Body of pancreas (tissue), 4 donors: ENCODE measurements at regions not wholly inside any gene's neighbourhood (a gene's known extent, or its start where the extent isn't known, plus 50 kb on each side); places are given as distances from the start of the nearest gene placed in this dataset.
"Not testable (repeated sequence)": the region's sequence is repeated elsewhere in the genome, so short reads cannot be mapped to it uniquely, and the experiment has no call there.

ENCODE experiments used
- ATAC-seq: fragments of 150-250 bp; one replicate; pipeline ENCODE4 v1.9.1; 2016
- DNase-seq, 4 donors: peaks; one replicate each; pipeline ENCODE4 v3.0.0-alpha.2; 2019
- H3K27ac ChIP-seq, 4 donors: fragments of 200-600 bp; sonication (generic); 1 replicate in 3 of 4; 2 replicates in 1 of 4; pipeline versions ENCODE4 v1.5.1 to v1.6.1; 2016 to 2019; ENCODE audit warnings: mild to moderate bottlenecking in 1 of 4, mixed read lengths in 1 of 4, moderate library complexity in 1 of 4
- H3K27me3 ChIP-seq, 2 donors: fragments of 200-600 bp; sonication (generic); one replicate each; pipeline ENCODE4 v1.6.0; 2016; ENCODE audit warnings: mild to moderate bottlenecking in 1 of 2
- H3K36me3 ChIP-seq, 2 donors: fragments of 200-600 bp; sonication (generic); replicated peaks in 1 of 2; 2 replicates each; pipeline ENCODE4 v1.5.1; 2016; ENCODE audit warnings: low read depth in 2 of 2; ENCODE audit not compliant: insufficient read depth in 1 of 2
- H3K4me1 ChIP-seq: fragments of 200-600 bp; sonication (generic); one replicate; pipeline ENCODE4 v1.6.0; 2016
- H3K4me3 ChIP-seq, 2 donors: fragments of 200-600 bp; sonication (generic); 1 replicate in 1 of 2; 2 replicates in 1 of 2; pipeline ENCODE4 v1.5.1; 2016 to 2019
- H3K9me3 ChIP-seq, 3 donors: fragments of 200-600 bp; sonication (generic); 1 replicate in 2 of 3; 2 replicates in 1 of 3; pipeline ENCODE4 v1.5.1; 2016
- POLR2A ChIP-seq, 3 donors: fragments of 450-650 bp; IDR thresholded peaks; one replicate each; pipeline ENCODE4 v1.6.1; 2016; ENCODE audit warnings: antibody characterized with exemption in 3 of 3, mild to moderate bottlenecking in 2 of 3
- whole genome bisulfite sequencing, 2 donors: methylation state at CpG; one replicate each; pipeline ENCODE4 v1.1.5; 2017; 5-methylcytosine and 5-hydroxymethylcytosine counted together
- intact Hi-C: fragments of 100-400 bp; cut with DNase I; formaldehyde crosslinking; loops from one replicate; pipeline ENCODE4 v1.15.1; 2023
- TF ChIP-seq, protein P1 (sequence below), 7 experiments: fragments of 450-650 bp in 4 of 7; fragments of 200-600 bp in 3 of 7; sonication (generic) in 3 of 7; IDR thresholded peaks; one replicate each; pipeline ENCODE4 v1.5.1; 2016 to 2019; ENCODE audit warnings: antibody characterized with exemption in 7 of 7

DNA sequence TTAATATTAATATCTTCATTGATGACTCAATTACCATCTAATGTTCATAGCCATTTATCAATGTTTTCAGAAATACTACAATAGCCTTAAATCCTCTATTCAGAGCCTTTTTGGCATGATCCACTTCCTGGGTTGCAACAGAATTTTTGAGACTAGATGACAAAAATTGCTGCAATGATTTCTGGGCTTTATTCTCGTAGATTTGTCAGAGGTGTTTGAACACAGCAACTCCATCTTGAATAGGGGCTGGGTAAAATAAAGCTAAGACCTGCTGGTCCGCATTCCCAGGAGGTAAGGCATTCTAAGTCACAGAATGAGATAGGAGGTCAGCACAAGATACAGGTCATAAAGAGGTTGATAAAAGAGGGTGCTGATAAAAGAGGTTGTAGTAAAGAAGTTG is 165.8 kb upstream of the CNOT2 start:
- H3K4me1 ChIP-seq, result no peaks in the 10 kb centered on the region
- no peak overlapping the region for H3K27ac ChIP-seq
- H3K36me3 ChIP-seq, result no peaks in the 10 kb centered on the region
- intact Hi-C loops, result no loop called here
- TF ChIP-seq, protein P1, sequence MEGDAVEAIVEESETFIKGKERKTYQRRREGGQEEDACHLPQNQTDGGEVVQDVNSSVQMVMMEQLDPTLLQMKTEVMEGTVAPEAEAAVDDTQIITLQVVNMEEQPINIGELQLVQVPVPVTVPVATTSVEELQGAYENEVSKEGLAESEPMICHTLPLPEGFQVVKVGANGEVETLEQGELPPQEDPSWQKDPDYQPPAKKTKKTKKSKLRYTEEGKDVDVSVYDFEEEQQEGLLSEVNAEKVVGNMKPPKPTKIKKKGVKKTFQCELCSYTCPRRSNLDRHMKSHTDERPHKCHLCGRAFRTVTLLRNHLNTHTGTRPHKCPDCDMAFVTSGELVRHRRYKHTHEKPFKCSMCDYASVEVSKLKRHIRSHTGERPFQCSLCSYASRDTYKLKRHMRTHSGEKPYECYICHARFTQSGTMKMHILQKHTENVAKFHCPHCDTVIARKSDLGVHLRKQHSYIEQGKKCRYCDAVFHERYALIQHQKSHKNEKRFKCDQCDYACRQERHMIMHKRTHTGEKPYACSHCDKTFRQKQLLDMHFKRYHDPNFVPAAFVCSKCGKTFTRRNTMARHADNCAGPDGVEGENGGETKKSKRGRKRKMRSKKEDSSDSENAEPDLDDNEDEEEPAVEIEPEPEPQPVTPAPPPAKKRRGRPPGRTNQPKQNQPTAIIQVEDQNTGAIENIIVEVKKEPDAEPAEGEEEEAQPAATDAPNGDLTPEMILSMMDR (IDR thresholded peaks at IDR 0.05), result no peak
- no peak for TF ChIP-seq POLR2A (IDR thresholded peaks at IDR 0.05)
- no peak overlapping the region for H3K4me3 ChIP-seq
- ATAC-seq, result no peak
- no peaks in the 10 kb centered on the region for H3K9me3 ChIP-seq
- 64 to 67% methylated on average over 2 of the region's 2 CpGs for WGBS, 2 donors
- no peak for DNase-seq
- H3K27me3 ChIP-seq, result no peaks in the 10 kb centered on the region

DNA sequence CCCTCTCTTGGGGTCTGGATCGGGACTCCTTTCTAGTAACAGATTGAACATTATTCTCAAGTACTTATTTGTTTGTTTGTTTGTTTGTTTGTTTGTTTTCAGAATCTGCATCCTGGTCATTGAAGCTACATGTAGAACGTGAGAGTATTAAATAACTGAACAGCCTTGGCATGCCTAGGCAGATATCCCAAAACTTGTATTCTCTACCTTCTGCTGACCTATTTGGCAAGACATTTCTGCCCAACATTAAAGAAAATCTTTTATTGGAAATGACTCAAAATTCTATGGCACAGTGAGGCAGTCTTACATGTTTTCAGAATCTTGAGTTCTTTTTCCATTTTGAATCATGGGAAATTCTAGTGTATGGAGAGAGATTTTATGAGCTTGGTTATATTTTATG is 165.1 kb upstream of the CNOT2 start:
- DNase-seq (no peak), ATAC-seq (no peak)
- 67 to 71% methylated on average over 2 of the region's 2 CpGs for whole genome bisulfite sequencing, 2 donors
- H3K27ac ChIP-seq, result no peak overlapping the region
- no peak overlapping the region for H3K4me3 ChIP-seq
- H3K4me1 ChIP-seq, result no peaks in the 10 kb centered on the region
- H3K36me3 ChIP-seq, result no peaks in the 10 kb centered on the region
- no peaks in the 10 kb centered on the region for H3K27me3 ChIP-seq
- TF ChIP-seq, protein P1 (IDR thresholded peaks at IDR 0.05), result no peak
- no peak for TF ChIP-seq POLR2A (IDR thresholded peaks at IDR 0.05)
- intact Hi-C loops, result no loop called here
- no peaks in the 10 kb centered on the region for H3K9me3 ChIP-seq

GRCh38 chr12:70080566-70080965 is 162.7 kb upstream of the CNOT2 start:
- TF ChIP-seq, protein P1 (IDR thresholded peaks at IDR 0.05), result no peak
- TF ChIP-seq POLR2A (IDR thresholded peaks at IDR 0.05), result no peak
- DNase-seq (no peak), ATAC-seq (no peak)
- Histone ChIP-seq H3K27ac (no peak overlapping the region), H3K9me3 (no peaks in the 10 kb centered on the region), H3K36me3 (no peaks in the 10 kb centered on the region), H3K4me1 (no peaks in the 10 kb centered on the region), H3K27me3 (no peaks in the 10 kb centered on the region), H3K4me3 (no peak overlapping the region)
- 62 to 70% methylated on average over 2 of the region's 2 CpGs for WGBS, 2 donors
- intact Hi-C loops, result no loop called here

- DNase-seq (no peak), ATAC-seq (no peak)
- Histone ChIP-seq H3K4me1 (no peaks in the 10 kb centered on the region), H3K27me3 (no peaks in the 10 kb centered on the region), H3K27ac (no peak overlapping the region), H3K36me3 (no peaks in the 10 kb centered on the region), H3K9me3 (no peaks in the 10 kb centered on the region), H3K4me3 (no peak overlapping the region)
- WGBS, 2 donors, result 64 to 84% methylated on average over 3 of the region's 3 CpGs
- intact Hi-C loops, result no loop called here
- no peak for TF ChIP-seq POLR2A (IDR thresholded peaks at IDR 0.05)
- TF ChIP-seq, protein P1 (IDR thresholded peaks at IDR 0.05), result no peak
Observed at GRCh38 chr12:70082997-70083676, 160.1 kb upstream of the CNOT2 start.

DNA sequence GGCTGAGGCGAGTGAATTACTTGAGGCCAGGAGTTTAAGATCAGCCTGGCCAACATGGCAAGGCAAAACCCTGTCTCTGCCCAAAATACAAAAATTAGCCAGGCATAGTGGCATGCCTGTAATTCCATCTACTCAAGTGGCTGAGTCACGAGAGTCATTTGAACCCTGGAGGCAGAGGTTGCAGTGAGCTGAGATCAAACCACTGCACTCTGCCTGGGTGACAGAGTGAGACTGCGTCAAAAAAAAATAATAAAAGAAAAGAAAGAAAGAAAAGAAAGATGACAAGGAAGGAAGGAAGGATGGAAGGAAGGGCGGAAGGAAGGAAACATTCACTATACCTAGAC is 159.6 kb upstream of the CNOT2 start:
- H3K27ac ChIP-seq, result no peak overlapping the region
- H3K4me3 ChIP-seq, result no peak overlapping the region
- TF ChIP-seq, protein P1 (IDR thresholded peaks at IDR 0.05), result no peak
- no peaks in the 10 kb centered on the region for H3K27me3 ChIP-seq
- WGBS, 2 donors, result 80 to 82% methylated on average over 4 of the region's 4 CpGs
- intact Hi-C loops, result no loop called here
- DNase-seq, result no peak
- H3K9me3 ChIP-seq, result no peaks in the 10 kb centered on the region
- no peaks in the 10 kb centered on the region for H3K36me3 ChIP-seq
- ATAC-seq, result no peak
- H3K4me1 ChIP-seq, result no peaks in the 10 kb centered on the region

- DNase-seq, ATAC-seq, H3K9me3 ChIP-seq, H3K27me3 ChIP-seq, H3K4me1 ChIP-seq, H3K27ac ChIP-seq, intact Hi-C loops, H3K36me3 ChIP-seq, H3K4me3 ChIP-seq: not testable (repeated sequence)
- WGBS, 2 donors, result 71 to 86% methylated on average over 6 to 8 of the region's 8 CpGs
Observed at GRCh38 chr12:70086372-70086771, 156.9 kb upstream of the CNOT2 start.
